ENCODE measurements at regions not wholly inside any gene's neighbourhood (a gene's known extent, or its start where the extent isn't known, plus 50 kb on each side); places are given as distances from the start of the nearest gene placed in this dataset.

DNA sequence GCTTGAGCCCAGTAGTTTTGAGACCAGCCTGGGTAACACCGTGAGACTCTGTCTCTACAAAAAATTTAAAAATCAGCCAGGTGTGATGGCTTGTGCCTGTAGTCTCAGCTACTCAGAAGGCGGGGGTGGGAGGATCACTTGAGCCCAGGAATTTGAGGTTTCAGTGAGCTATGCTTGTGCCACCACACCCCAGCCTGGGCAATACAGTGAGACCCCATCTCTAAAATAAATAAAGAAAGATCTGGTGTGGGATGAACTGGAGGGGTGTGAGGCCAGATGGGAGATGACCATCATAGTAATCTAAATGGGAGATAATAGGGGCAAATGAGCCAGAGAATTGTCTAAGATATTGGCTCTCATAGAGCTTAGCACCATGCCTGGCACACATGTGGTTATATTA, 60.1 kb upstream of the TRABD2B start:
- Mint-ChIP-seq H3K4me1 (ENCODE audit: low read depth, unreplicated experiment) (no peaks in the 10 kb centered on the region), H3K9me3 (ENCODE audit: unreplicated experiment) (peaks cover 5% of the 10 kb centered on the region), H3K4me3 (ENCODE audit: unreplicated experiment) (no peak overlapping the region), H3K36me3 (ENCODE audit: unreplicated experiment) (peaks cover 4% of the 10 kb centered on the region), H3K27ac (ENCODE audit: unreplicated experiment) (no peak overlapping the region), H3K27me3 (ENCODE audit: unreplicated experiment) (peaks cover 4% of the 10 kb centered on the region)
- DNase-seq: no peak
- TF ChIP-seq, protein P1, sequence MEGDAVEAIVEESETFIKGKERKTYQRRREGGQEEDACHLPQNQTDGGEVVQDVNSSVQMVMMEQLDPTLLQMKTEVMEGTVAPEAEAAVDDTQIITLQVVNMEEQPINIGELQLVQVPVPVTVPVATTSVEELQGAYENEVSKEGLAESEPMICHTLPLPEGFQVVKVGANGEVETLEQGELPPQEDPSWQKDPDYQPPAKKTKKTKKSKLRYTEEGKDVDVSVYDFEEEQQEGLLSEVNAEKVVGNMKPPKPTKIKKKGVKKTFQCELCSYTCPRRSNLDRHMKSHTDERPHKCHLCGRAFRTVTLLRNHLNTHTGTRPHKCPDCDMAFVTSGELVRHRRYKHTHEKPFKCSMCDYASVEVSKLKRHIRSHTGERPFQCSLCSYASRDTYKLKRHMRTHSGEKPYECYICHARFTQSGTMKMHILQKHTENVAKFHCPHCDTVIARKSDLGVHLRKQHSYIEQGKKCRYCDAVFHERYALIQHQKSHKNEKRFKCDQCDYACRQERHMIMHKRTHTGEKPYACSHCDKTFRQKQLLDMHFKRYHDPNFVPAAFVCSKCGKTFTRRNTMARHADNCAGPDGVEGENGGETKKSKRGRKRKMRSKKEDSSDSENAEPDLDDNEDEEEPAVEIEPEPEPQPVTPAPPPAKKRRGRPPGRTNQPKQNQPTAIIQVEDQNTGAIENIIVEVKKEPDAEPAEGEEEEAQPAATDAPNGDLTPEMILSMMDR (IDR thresholded peaks at IDR 0.05; ENCODE audit: partially characterized antibody, unreplicated experiment): no peak

DNA sequence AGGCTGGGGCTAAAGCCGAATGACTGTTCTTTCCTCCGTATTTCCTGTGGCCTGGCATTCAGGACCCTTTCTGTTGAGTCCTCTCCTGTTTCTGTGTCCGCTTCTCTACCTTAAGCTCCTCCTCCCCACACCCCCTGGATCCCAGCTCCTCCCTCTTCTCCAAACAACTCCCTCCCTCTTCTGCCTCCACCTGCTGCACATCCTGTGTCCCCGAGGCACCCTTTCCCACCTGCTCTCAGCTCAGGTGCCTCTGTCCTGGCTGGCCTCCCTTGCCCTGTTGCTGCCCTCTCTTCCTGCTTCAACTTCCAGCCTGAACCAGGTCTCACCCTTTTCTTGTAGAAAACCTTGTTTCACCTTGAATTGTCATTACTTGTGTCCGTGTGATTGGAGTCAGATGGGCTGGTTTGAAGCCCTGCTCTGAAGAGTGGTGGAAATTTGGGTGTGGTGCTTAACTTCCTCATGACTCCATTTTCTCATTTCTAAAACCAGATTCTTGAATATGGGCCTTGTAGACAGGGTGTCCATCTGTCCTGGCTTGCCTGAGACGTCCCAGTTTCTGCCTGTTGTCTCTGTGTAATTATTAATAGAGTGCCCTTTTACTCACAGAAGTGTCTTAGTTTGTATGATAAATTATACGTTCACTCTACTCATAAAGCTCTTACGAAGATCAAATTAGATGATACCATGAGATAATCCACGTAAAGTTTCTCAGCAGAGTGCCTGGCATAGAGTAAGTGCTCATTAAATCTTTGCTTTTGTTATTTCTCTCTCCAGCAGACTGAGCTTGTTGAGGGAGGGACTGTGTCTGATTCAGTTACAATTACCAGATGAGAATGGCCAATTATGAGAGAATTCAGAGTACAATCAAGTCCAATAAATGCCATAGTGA, 58.9 kb upstream of the TRABD2B start:
- Mint-ChIP-seq H3K9me3 (ENCODE audit: unreplicated experiment) (peaks cover 5% of the 10 kb centered on the region), H3K27ac (ENCODE audit: unreplicated experiment) (no peak overlapping the region), H3K36me3 (ENCODE audit: unreplicated experiment) (peaks cover 4% of the 10 kb centered on the region), H3K4me1 (ENCODE audit: low read depth, unreplicated experiment) (peaks cover 4% of the 10 kb centered on the region), H3K27me3 (ENCODE audit: unreplicated experiment) (peaks cover 9% of the 10 kb centered on the region), H3K4me3 (ENCODE audit: unreplicated experiment) (no peak overlapping the region)
- TF ChIP-seq, protein P1 (IDR thresholded peaks at IDR 0.05; ENCODE audit: partially characterized antibody, unreplicated experiment): no peak
- no peak for DNase-seq

DNA sequence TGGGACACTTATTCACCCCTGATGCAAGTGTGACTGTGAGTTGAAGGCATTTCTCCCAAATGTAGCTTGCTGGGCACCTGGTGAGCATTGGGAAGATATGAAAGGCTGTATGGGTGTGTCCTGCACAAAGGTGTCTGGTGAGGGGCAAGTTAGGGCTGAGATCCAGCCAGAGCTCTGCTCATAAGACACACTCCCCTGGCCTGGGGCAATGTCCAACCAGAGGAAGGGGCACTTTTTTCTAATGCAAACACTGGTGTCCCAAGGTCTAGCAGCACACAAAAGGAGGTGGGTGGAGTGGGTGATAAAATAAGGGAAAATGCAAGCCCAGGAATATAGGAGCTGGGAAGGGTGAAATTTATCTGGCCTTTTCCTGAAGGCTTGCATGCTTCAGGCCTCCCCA, 57.0 kb upstream of the TRABD2B start:
- no peak overlapping the region for H3K27ac Mint-ChIP-seq (ENCODE audit: unreplicated experiment)
- peaks cover 12% of the 10 kb centered on the region for H3K27me3 Mint-ChIP-seq (ENCODE audit: unreplicated experiment)
- H3K4me3 Mint-ChIP-seq (ENCODE audit: unreplicated experiment): no peak overlapping the region
- peaks cover 7% of the 10 kb centered on the region for H3K9me3 Mint-ChIP-seq (ENCODE audit: unreplicated experiment)
- peaks cover 4% of the 10 kb centered on the region for H3K4me1 Mint-ChIP-seq (ENCODE audit: low read depth, unreplicated experiment)
- DNase-seq: no peak
- TF ChIP-seq, protein P1 (IDR thresholded peaks at IDR 0.05; ENCODE audit: partially characterized antibody, unreplicated experiment): no peak
- H3K36me3 Mint-ChIP-seq (ENCODE audit: unreplicated experiment): peaks cover 4% of the 10 kb centered on the region

DNA sequence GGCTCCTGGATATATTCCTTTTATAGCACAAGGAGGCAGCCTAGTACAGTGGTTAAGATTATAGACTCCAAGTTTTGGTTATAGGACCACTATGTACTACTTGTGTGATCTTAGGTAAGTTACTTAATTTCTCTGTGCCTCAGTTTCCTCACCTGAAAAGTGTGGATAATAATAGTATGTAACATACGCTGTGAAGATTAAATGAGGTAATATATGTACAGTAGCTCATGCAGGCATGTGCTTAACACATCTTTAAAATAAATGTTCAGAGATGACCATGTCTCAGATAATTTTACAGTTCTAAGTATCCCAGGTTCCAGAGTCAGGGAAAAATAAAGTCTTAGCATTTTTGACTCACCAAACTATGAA, 55.7 kb upstream of the TRABD2B start:
- Mint-ChIP-seq H3K27me3 (ENCODE audit: unreplicated experiment) (peaks cover 14% of the 10 kb centered on the region), H3K27ac (ENCODE audit: unreplicated experiment) (no peak overlapping the region), H3K4me1 (ENCODE audit: low read depth, unreplicated experiment) (peaks cover 7% of the 10 kb centered on the region), H3K4me3 (ENCODE audit: unreplicated experiment) (no peak overlapping the region), H3K36me3 (ENCODE audit: unreplicated experiment) (peaks cover 4% of the 10 kb centered on the region), H3K9me3 (ENCODE audit: unreplicated experiment) (peaks cover 7% of the 10 kb centered on the region)
- TF ChIP-seq, protein P1 (IDR thresholded peaks at IDR 0.05; ENCODE audit: partially characterized antibody, unreplicated experiment): no peak
- DNase-seq: no peak

DNA sequence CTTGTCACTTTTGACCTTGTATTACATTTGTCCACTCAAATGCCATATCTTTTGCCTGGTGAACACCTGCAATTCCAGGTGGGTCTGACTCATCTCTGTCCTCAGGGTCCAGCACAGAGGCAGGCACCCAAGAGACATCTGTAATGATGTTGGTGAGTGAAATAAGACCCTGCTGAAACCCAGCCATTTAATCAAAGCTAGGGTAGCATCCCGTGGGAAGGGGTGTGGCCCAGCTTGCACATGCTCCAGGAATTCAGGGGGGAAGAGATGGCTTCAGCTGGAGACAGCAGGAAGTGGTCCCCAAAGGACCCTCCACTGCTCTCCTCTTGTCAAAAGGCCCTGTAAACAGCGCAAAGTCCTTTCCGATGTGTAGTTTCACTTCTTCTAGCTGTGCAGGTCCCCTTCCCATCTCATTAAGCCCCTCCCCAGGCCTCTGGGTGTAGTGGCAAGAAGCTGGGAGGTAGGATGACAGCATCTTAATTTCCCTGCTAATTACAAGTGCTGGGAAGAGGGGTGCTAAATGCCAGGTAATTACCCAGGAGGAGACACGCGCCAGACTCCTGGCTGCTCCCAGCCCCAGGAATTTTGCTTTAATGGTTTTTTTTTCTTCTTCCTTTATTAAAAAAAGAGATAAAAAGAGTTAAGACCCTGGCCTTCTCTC, 54.4 kb upstream of the TRABD2B start:
- Mint-ChIP-seq H3K36me3 (ENCODE audit: unreplicated experiment) (peaks cover 4% of the 10 kb centered on the region), H3K27me3 (ENCODE audit: unreplicated experiment) (peaks cover 14% of the 10 kb centered on the region), H3K4me1 (ENCODE audit: low read depth, unreplicated experiment) (peaks cover 7% of the 10 kb centered on the region), H3K9me3 (ENCODE audit: unreplicated experiment) (peaks cover 7% of the 10 kb centered on the region), H3K4me3 (ENCODE audit: unreplicated experiment) (no peak overlapping the region), H3K27ac (ENCODE audit: unreplicated experiment) (no peak overlapping the region)
- TF ChIP-seq, protein P1 (IDR thresholded peaks at IDR 0.05; ENCODE audit: partially characterized antibody, unreplicated experiment): no peak
- DNase-seq: peak; percentile 41

All from glutamatergic neuron (in vitro differentiated cells).